H9 (cell line): ENCODE measurements at regions not wholly inside any gene's neighbourhood (a gene's known extent, or its start where the extent isn't known, plus 50 kb on each side); places are given as distances from the start of the nearest gene placed in this dataset.

ENCODE experiments used
- DNase-seq: peaks from one replicate; pipeline ENCODE4 v3.0.0-alpha.2; 2017
- H2AFZ ChIP-seq: one replicate; pipeline ENCODE4 v1.6.1; 2013; ENCODE audit warnings: mild to moderate bottlenecking, low read length, control low read depth, moderate library complexity
- H2AK5ac ChIP-seq: 2 replicates; pipeline ENCODE4 v1.6.1; 2013; ENCODE audit warnings: low read length, control low read depth, mixed read lengths; ENCODE audit not compliant: insufficient read length
- H2BK120ac ChIP-seq: one replicate; pipeline ENCODE4 v1.6.1; 2013; ENCODE audit warnings: low read depth, mild to moderate bottlenecking, low read length, control low read depth, inconsistent platforms; ENCODE audit not compliant: poor library complexity, severe bottlenecking
- H2BK12ac ChIP-seq: 2 replicates; pipeline ENCODE4 v1.6.1; 2013; ENCODE audit warnings: low read length, control low read depth, mixed read lengths, low read depth; ENCODE audit not compliant: insufficient read length
- H2BK15ac ChIP-seq: 2 replicates; pipeline ENCODE4 v1.6.1; 2013; ENCODE audit warnings: low read depth, low read length, control low read depth
- H2BK20ac ChIP-seq: one replicate; pipeline ENCODE4 v1.6.1; 2013; ENCODE audit warnings: low read depth, mild to moderate bottlenecking, low read length, control low read depth, inconsistent platforms; ENCODE audit not compliant: poor library complexity, severe bottlenecking
- H2BK5ac ChIP-seq: 2 replicates; pipeline ENCODE4 v1.6.1; 2013; ENCODE audit warnings: low read length, control low read depth, mixed read lengths; ENCODE audit not compliant: insufficient read length
- H3K14ac ChIP-seq: 2 replicates; pipeline ENCODE4 v1.6.1; 2013; ENCODE audit warnings: low read length, control low read depth; ENCODE audit not compliant: insufficient read depth
- H3K18ac ChIP-seq: 2 replicates; pipeline ENCODE4 v1.6.1; 2013; ENCODE audit warnings: low read depth, mild to moderate bottlenecking, mixed read lengths, low read length, control low read depth; ENCODE audit not compliant: insufficient read length
- H3K23ac ChIP-seq: 2 replicates; pipeline ENCODE4 v1.6.1; 2013; ENCODE audit warnings: low read length, control low read depth, mixed read lengths, low read depth; ENCODE audit not compliant: insufficient read length
- H3K23me2 ChIP-seq: 2 replicates; pipeline ENCODE4 v1.6.1; 2013; ENCODE audit warnings: low read depth, mild to moderate bottlenecking, mixed read lengths, low read length, control low read depth; ENCODE audit not compliant: insufficient read length, poor library complexity, severe bottlenecking
- H3K27ac ChIP-seq: 2 replicates; pipeline ENCODE4 v1.5.1; 2013; ENCODE audit warnings: low read length, control low read depth, mixed read lengths, low read depth; ENCODE audit not compliant: insufficient read length
- H3K27me3 ChIP-seq: 2 replicates; pipeline ENCODE4 v1.6.1; 2013; ENCODE audit warnings: low read length, control low read depth, inconsistent platforms; ENCODE audit not compliant: insufficient read depth
- H3K4ac ChIP-seq: 2 replicates; pipeline ENCODE4 v1.6.1; 2013; ENCODE audit warnings: low read depth, mild to moderate bottlenecking, control low read depth, inconsistent platforms, low read length, moderate library complexity
- H3K4me1 ChIP-seq: 2 replicates; pipeline ENCODE4 v1.6.1; 2013; ENCODE audit warnings: low read length, control low read depth, inconsistent platforms; ENCODE audit not compliant: insufficient read depth
- H3K4me2 ChIP-seq: 2 replicates; pipeline ENCODE4 v1.6.1; 2013; ENCODE audit warnings: low read length, control low read depth, mixed read lengths; ENCODE audit not compliant: insufficient read length, insufficient read depth
- H3K56ac ChIP-seq: 2 replicates; pipeline ENCODE4 v1.6.1; 2013; ENCODE audit warnings: low read depth, mild to moderate bottlenecking, mixed read lengths, low read length, control low read depth; ENCODE audit not compliant: insufficient read length
- H3K79me1 ChIP-seq: 2 replicates; pipeline ENCODE4 v1.6.1; 2013; ENCODE audit warnings: low read depth, mild to moderate bottlenecking, moderate library complexity, low read length, control low read depth, inconsistent platforms; ENCODE audit not compliant: insufficient read depth, poor library complexity, severe bottlenecking
- H3K79me2 ChIP-seq: 2 replicates; pipeline ENCODE4 v1.6.1; 2013; ENCODE audit warnings: low read length, control low read depth, inconsistent platforms; ENCODE audit not compliant: insufficient read depth
- H3K9ac ChIP-seq: 2 replicates; pipeline ENCODE4 v1.6.1; 2013; ENCODE audit warnings: low read length, control low read depth, mixed read lengths; ENCODE audit not compliant: insufficient read length; ENCODE audit errors: extremely low read depth
- H3K9me3 ChIP-seq: one replicate; pipeline ENCODE4 v1.6.1; 2013; ENCODE audit warnings: low read depth, low read length, inconsistent platforms; ENCODE audit not compliant: control insufficient read depth
- H3T11ph ChIP-seq: one replicate; pipeline ENCODE4 v1.6.1; 2013; ENCODE audit warnings: mild to moderate bottlenecking, low read length, control low read depth, inconsistent platforms
- H4K20me1 ChIP-seq: one replicate; pipeline ENCODE4 v1.6.1; 2013; ENCODE audit not compliant: control insufficient read depth, insufficient read length, insufficient read depth
- H4K5ac ChIP-seq: 2 replicates; pipeline ENCODE4 v1.6.1; 2013; ENCODE audit warnings: low read depth, mild to moderate bottlenecking, mixed read lengths, low read length, control low read depth; ENCODE audit not compliant: insufficient read length
- H4K8ac ChIP-seq: replicated peaks from 2 replicates; pipeline ENCODE4 v1.6.1; 2013; ENCODE audit warnings: low read length, control low read depth, mixed read lengths, low read depth; ENCODE audit not compliant: insufficient read length
- H4K91ac ChIP-seq: 2 replicates; pipeline ENCODE4 v1.6.1; 2013; ENCODE audit warnings: low read depth, mild to moderate bottlenecking, moderate library complexity, mixed read lengths, low read length, control low read depth; ENCODE audit not compliant: insufficient read length
- H3K27ac Mint-ChIP-seq, 3 experiments: 2 replicates in 2 of 3; 3 replicates in 1 of 3; pipeline ENCODE4 v1.8.0; 2020 to 2021; ENCODE audit warnings: mixed read lengths in 3 of 3, mild to moderate bottlenecking in 1 of 3, moderate library complexity in 1 of 3
- H3K27me3 Mint-ChIP-seq: 2 replicates; pipeline ENCODE4 v1.8.0; 2021; ENCODE audit warnings: low read depth, mild to moderate bottlenecking, moderate library complexity, mixed read lengths
- H3K36me3 Mint-ChIP-seq, 3 experiments: 2 replicates in 2 of 3; 3 replicates in 1 of 3; pipeline ENCODE4 v1.8.0; 2020 to 2021; ENCODE audit warnings: low read depth in 3 of 3, mixed read lengths in 3 of 3; ENCODE audit not compliant: insufficient read depth in 1 of 3
- H3K4me1 Mint-ChIP-seq, 2 experiments: 2 replicates each; pipeline ENCODE4 v1.8.0; 2020; ENCODE audit warnings: mixed read lengths in 2 of 2
- H3K4me3 Mint-ChIP-seq, 2 experiments: 2 replicates in 1 of 2; 3 replicates in 1 of 2; pipeline ENCODE4 v1.8.0; 2020 to 2021; ENCODE audit warnings: mild to moderate bottlenecking in 2 of 2, mixed read lengths in 2 of 2, moderate library complexity in 1 of 2
- H3K9me3 Mint-ChIP-seq, 2 experiments: 2 replicates in 1 of 2; 3 replicates in 1 of 2; pipeline ENCODE4 v1.8.0; 2020; ENCODE audit warnings: mild to moderate bottlenecking in 2 of 2, mixed read lengths in 2 of 2, moderate library complexity in 1 of 2
- CTCF ChIP-seq: fragments of 200-600 bp; sonication (generic); conservative IDR thresholded peaks from 3 replicates; pipeline ENCODE4 v1.8.0; 2021; ENCODE audit warnings: antibody characterized with exemption, mild to moderate bottlenecking
- WGBS: extraction: QIAGEN DNeasy Blood & Tissue Kit; methylation state at CpG from one replicate; pipeline ENCODE4 v1.1.7; 2013; ENCODE audit warnings: missing lambda C conversion rate, low lambda C conversion rate, mixed read lengths; ENCODE audit not compliant: insufficient read length; ENCODE audit errors: extremely low coverage; 5-methylcytosine and 5-hydroxymethylcytosine counted together

DNA sequence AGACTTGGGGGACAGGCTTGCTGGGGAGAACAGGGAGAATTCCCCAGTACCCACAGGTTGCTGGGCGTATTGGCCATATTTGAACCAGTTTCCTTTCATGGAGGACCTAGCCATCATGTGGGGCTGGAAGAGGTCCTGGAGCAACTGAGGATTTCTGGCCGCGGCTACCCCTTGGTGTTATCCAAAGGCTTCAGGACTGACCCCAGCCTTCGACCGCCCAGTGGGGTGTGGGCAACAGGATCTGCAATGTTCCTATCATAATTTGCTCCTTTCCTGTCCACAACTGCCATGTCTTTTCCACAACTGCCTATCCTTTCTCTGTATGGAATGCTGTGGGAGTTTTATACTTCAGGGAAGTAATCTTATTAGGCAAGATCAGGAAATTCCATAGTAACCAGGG is 1053.6 kb upstream of the SLC39A10 start:
- no CpG with 5 or more reads among the region's 5 CpGs for WGBS
- H4K91ac ChIP-seq, result no peak overlapping the region
- H3K9me3 ChIP-seq, result peaks cover 13% of the 10 kb centered on the region
- H3K18ac ChIP-seq, result no peak overlapping the region
- no peak overlapping the region for H3K27ac ChIP-seq
- no peaks in the 10 kb centered on the region for H3K4me1 ChIP-seq
- no peak overlapping the region for H3K9ac ChIP-seq
- H2AFZ ChIP-seq, result no peak overlapping the region
- no peak overlapping the region for H3K4me2 ChIP-seq
- H3K23ac ChIP-seq, result no peak overlapping the region
- H2AK5ac ChIP-seq, result no peak overlapping the region
- Mint-ChIP-seq H3K9me3 (peaks cover 37 to 40% of the 10 kb centered on the region in 2 experiments), H3K4me3 (no peak overlapping the region), H3K27ac (no peak overlapping the region), H3K4me1 (0 out of 4 replicates have a peak, but pooled peaks cover 0 to 2% of the 10 kb centered on the region in 2 experiments), H3K27me3 (no peaks in the 10 kb centered on the region; the same call in none of the 2 replicates), H3K36me3 (peaks cover 11 to 31% (median 23%) of the 10 kb centered on the region in 3 experiments)
- no peaks in the 10 kb centered on the region for H3K27me3 ChIP-seq
- no peak overlapping the region for H2BK120ac ChIP-seq
- no peaks in the 10 kb centered on the region for H3K79me2 ChIP-seq
- H3K56ac ChIP-seq, result no peak overlapping the region
- H2BK20ac ChIP-seq, result no peak overlapping the region
- no peak overlapping the region for H3K4ac ChIP-seq
- H2BK12ac ChIP-seq, result no peak overlapping the region
- H2BK15ac ChIP-seq, result no peak overlapping the region
- no peak overlapping the region for H3T11ph ChIP-seq
- H4K8ac ChIP-seq, result no peak overlapping the region
- H3K79me1 ChIP-seq, result no peaks in the 10 kb centered on the region
- no peak for TF ChIP-seq CTCF
- H4K5ac ChIP-seq, result no peak overlapping the region
- H3K14ac ChIP-seq, result no peak overlapping the region
- H4K20me1 ChIP-seq, result no peaks in the 10 kb centered on the region
- DNase-seq, result no peak
- no peaks in the 10 kb centered on the region for H3K23me2 ChIP-seq
- H2BK5ac ChIP-seq, result no peak overlapping the region
